Epithelial cell of esophagus (primary cell): ENCODE measurements at regions not wholly inside any gene's neighbourhood (a gene's known extent, or its start where the extent isn't known, plus 50 kb on each side); places are given as distances from the start of the nearest gene placed in this dataset.

Experiments used
- DNase-seq: peaks from one replicate; pipeline ENCODE4 v3.0.0; 2010; ENCODE audit warnings: low read depth
- H3K4me3 ChIP-seq: 2 replicates; pipeline ENCODE4 v1.5.1; 2011; ENCODE audit warnings: mild to moderate bottlenecking, low read length, control low read depth
- TF ChIP-seq, protein P1 (sequence below): IDR thresholded peaks from 2 replicates; pipeline ENCODE4 v1.5.1; 2011; ENCODE audit warnings: low read depth, mild to moderate bottlenecking, low read length, control low read depth, inconsistent platforms; ENCODE audit not compliant: insufficient read depth; ENCODE audit errors: missing control alignments

DNA sequence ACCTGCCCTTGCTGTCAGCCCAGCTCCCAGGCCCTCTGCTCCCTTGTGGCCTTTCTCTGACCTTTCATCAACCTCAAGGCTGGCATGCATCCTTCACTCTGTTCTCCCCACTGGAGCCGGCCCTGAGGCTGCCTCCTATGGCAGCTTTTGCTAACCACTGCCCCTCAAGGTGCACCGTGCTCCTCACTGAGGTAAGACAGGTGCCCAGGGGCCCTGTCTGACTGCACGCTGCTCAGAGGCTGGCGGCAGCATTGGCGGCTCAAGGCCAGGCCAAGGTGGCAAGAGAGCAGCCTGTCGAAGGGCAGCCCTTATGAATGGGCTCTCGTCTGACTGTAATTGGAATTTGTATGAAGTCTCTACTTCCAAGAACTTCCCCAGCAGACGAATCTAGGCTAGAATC is 172.6 kb downstream of the ZNF248 start:
- TF ChIP-seq, protein P1, sequence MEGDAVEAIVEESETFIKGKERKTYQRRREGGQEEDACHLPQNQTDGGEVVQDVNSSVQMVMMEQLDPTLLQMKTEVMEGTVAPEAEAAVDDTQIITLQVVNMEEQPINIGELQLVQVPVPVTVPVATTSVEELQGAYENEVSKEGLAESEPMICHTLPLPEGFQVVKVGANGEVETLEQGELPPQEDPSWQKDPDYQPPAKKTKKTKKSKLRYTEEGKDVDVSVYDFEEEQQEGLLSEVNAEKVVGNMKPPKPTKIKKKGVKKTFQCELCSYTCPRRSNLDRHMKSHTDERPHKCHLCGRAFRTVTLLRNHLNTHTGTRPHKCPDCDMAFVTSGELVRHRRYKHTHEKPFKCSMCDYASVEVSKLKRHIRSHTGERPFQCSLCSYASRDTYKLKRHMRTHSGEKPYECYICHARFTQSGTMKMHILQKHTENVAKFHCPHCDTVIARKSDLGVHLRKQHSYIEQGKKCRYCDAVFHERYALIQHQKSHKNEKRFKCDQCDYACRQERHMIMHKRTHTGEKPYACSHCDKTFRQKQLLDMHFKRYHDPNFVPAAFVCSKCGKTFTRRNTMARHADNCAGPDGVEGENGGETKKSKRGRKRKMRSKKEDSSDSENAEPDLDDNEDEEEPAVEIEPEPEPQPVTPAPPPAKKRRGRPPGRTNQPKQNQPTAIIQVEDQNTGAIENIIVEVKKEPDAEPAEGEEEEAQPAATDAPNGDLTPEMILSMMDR = no peak
- DNase-seq = no peak
- no peak overlapping the region for H3K4me3 ChIP-seq

DNA sequence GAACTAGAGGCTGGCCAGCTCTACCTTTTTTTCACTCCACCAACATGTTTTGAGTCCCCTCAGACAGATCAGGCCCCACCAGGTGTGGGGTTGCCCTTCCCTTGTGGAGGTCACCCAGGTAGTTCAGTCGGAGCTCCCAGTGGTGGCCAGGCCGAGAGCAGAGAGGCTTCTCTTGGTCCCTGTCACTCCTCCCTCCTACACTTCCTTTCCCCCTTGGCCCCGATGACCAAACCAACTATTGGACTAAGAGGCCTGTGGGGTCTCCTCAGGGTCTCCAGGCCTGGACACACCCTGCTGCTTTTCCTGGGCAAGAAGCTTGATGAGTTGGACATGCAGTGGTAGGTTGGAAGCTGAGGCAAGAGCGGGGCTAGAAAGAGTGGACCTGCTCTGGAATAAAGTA is 174.8 kb downstream of the ZNF248 start:
- DNase-seq = no peak
- H3K4me3 ChIP-seq = no peak overlapping the region
- TF ChIP-seq, protein P1 = no peak

DNA sequence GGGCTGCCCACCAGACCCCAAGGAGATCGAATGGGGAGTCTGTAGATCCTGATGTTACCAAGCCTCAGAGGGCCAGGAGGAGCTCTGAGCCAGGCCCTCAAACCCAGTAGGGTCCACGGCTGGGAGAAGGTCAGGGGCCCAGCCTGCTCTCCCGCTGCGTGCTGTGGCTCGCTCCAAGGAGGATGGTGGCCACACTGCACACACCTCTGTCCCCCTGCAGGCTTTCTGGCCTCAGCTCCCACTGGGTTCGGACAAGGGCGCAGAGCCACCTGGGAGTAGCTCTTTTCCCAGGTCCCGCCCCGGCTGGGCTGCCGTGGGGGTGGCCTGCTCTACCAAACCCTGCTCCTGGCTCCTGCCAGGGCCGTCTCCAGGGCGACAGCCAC is 175.8 kb downstream of the ZNF248 start:
- DNase-seq = no peak
- no peak overlapping the region for H3K4me3 ChIP-seq
- TF ChIP-seq, protein P1 = no peak

DNA sequence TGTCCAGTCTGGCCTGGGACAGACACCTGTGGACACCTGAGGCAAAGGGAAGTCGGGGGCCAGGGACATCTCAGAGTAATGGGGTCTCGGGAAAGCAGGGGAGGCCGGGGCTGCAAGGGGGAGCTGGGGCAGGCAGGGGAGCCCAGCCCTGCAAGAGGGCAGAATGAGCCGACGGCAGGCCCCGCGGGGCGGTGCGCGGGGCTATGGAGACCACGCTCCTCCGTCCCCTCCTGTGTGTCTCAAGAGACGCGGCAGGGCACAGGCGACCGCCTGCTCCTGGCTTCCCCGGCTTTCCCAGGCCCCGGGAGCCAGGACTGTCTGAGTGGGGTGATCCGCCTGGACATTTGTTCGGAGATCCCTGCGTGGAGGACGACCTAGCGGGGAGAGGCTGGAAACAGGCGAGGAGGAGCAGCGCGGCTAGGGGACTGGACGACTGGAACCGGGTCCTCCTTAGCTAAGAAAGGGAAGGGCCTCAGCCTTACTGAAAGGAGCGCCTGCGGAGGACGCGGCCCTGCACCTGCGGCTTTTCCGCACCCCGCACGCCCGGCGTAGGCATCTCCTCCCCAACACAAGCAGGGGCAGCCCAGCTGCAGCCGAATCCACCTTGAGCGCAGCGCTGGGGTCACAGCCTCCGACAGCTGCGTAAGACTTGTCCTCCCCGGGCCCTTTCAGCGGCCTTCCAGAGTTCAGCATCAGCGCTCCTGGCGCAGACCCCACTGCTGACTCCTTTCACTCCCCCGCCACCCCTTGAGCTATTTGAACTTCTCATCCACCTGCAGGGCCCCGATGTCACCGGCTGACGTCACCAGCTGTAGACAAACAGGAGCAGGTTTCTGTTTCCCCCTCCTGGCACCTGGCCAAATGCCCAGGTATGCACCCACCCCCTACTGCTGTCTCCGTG is 176.4 kb downstream of the ZNF248 start:
- TF ChIP-seq, protein P1 = no peak
- no peak overlapping the region for H3K4me3 ChIP-seq
- DNase-seq = no peak

DNA sequence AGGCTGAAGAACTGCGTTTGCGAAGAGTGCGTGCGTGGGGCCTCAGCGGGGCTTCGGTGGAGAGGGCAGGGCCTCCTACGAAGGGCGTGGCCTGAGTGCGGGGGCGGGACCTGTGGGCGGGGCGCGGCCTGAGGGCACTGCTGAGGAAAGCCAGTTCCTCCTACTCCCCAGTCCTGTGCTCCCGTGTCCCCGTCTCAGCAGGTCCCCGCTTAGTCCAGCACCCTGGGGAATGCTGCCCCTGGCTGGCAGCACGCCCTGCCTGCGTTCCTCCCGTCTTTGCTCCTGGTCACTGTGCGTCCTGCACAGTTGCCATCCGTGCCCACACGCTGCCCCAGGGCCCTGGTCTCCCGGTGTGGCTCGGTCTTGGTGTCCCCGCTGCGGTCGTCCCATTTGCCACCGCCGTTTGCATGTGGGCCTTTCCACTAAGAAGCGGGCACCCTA is 177.1 kb downstream of the ZNF248 start:
- DNase-seq = no peak
- no peak overlapping the region for H3K4me3 ChIP-seq
- TF ChIP-seq, protein P1 = no peak

DNA sequence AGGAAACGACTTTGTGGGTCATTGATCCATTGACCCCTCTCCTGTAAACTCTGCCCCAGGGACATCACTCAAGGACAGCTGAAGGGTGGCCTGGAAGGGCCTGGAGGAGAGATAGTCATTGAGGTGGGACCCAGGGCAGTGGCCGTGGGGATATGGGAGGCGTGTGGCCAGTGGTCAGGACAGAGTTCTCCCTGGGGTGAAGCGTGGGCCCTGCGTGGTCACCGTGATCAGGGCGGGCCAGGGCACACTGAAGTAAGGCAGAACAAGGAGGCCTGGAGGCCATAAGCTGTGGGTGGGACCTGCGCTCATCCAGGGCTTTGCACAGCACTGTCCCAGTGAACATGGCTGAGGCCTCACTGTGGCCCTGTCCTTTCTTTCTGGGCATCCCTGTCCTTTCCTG is 177.9 kb downstream of the ZNF248 start:
- H3K4me3 ChIP-seq = no peak overlapping the region
- no peak for DNase-seq
- TF ChIP-seq, protein P1 = no peak

DNA sequence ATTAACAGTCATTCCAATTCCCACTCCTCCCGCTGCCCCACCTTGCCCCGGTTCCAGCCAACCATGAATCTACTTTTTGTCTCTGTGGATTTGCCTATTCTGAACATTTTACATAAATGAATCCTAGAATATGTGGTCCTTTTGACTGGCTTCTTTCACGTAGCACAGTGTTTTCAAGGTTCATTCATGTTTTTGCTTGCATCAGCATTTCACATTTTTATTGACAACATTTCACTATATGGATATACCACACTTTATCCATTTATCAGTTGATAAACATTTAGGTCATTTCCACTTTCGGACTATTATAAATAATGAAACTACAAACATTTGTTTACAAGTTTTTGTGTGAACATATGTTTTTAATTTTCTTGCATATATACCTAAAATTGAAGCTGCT is 182.0 kb downstream of the ZNF248 start:
- TF ChIP-seq, protein P1 = no peak
- no peak for DNase-seq
- H3K4me3 ChIP-seq = no peak overlapping the region
